ENCODE measurements at regions not wholly inside any gene's neighbourhood (a gene's known extent, or its start where the extent isn't known, plus 50 kb on each side); places are given as distances from the start of the nearest gene placed in this dataset.

DNA sequence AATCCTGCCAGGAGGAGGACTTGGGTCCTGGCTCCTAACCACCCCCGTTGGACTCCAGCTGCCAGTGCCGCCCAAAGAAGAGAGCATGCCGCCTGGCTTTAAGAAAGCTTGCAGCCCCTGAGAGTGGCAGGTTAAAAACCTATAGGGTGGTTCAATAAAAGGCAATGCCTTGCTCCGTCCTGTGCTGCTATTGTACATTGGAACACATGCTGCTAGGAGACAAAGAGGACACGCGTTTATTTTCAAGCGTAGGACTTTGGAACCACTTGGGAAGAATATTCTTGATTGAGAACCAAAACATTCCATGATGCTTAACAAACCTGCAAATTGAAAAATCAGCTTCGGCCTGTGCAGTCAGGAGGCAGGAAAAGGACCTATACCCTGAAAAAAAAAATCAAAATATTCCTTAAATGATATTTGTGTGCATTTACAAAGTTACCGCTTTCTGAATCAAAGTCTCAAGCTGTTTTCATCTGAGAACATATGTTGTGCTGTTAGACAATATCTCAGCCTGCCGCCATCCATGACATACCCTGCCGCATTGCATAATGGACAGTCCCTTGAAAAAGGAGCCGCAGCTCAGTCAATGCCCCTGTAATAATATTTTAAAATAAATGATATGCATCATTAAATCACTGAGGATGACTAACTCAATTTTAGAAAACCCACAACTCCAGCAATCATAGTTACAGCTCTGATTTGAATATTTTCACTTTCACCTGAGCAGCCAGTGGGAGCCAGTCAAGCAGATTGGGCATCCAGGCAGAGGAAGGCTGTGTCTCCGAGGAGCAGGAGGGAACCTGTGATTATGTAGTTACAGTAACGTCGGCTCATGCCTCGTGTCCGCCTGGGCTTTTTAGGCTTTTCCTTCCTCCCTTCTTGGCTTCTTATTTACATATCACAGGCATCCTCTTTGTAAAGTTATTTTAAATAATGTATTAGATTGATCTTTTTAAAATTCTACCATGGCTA lies 805.6 kb upstream of the FANCL start:
- no peak for DNase-seq (ENCODE audit: low read depth in 2 of 3, low spot score in 1 of 3)

DNA sequence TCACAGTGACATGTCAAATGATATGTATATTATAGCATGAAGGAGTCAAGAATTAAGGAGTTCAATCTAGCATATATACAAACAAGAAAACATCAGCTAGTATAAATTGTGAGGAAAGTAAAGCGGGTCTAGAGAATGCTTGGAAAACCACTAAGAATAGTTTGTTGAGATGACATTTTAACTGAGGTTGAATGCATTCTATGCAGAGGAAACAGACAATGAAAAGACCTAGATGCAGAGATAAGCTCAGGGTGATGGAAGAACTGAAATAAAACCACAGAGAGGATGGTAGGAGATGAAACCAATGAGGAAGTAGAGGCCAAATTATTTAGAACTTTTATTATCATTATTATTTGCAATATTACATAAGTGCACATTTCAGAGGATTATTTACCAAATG lies 803.6 kb upstream of the FANCL start:
- DNase-seq (ENCODE audit: low read depth in 2 of 3, low spot score in 1 of 3), result no peak

DNA sequence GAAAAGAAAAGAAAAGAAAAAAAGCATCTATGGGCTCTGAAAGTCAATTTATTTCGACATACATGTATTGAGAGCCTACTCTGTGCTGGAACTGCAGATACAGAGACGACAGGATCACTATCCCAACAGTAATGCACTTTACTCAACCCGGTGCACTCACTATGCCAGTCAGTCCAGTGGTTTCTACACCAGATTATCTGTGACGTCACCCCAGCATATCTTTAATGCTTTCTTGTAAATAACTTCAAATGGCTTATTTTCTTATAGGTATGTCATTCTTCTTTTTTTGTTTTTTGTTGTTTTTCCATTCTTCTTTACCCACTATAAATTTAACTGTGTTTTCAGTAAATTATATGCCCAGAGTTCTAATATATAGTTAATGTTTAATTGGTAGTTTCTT lies 800.0 kb upstream of the FANCL start:
- DNase-seq (ENCODE audit: low read depth in 2 of 3, low spot score in 1 of 3), result no peak

DNA sequence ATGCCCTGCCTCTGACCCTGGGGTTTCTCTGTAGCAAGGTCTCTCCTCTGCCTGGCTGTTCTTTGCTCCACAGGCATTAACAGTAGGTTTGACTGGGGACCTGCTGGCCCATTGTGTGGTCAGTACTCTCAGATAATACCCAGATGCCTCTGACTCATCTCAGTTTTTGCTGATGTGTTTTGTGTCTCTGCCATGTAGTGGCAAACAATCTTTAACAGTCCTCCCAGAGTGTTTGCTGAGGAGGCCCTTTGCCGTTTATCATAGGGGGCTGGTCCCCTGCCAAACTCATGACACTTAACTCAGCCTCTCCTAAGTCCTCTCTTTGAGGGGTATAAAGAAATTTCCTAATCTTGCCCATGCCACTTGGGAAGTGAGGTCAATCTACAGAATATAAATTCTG lies 793.7 kb upstream of the FANCL start:
- no peak for DNase-seq (ENCODE audit: low read depth in 2 of 3, low spot score in 1 of 3)

DNA sequence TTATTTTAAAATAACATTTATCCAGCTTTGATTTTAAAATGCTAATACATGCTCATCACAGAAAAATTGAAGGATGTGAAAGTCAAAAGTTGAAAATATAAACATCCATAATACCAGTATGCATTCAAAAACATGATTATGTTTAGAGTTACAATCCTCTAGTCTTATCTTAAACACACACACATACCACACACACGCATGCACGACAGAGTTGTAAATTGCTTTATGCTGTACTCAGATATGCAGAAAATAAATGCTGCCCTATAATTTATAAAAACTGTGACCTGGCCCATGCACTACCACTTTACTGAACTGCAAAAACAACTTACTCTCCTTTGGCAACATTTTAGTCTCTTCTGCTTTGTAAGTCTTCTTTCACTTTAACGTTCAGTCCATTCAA lies 793.0 kb upstream of the FANCL start:
- DNase-seq (ENCODE audit: low read depth in 2 of 3, low spot score in 1 of 3), result no peak

DNA sequence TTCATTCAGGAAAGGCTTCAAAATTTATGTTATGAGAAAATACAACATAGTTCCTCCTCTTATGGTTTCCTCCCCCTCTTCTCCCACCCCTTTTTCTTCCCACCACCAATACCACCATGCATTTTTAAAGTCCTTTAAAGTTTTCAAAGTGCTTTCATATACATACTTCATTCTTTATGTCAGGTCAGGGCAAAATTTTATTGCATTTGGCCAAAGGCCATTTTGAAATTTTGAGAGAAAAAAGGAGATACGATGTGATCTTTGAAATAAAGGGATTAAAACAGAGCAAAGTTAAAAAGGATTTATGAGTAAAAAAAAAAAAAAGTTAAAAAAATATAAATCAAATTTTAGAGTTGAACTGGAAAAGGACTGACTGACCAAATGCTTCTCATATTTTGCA lies 792.5 kb upstream of the FANCL start:
- DNase-seq (ENCODE audit: low read depth in 2 of 3, low spot score in 1 of 3), result no peak

DNA sequence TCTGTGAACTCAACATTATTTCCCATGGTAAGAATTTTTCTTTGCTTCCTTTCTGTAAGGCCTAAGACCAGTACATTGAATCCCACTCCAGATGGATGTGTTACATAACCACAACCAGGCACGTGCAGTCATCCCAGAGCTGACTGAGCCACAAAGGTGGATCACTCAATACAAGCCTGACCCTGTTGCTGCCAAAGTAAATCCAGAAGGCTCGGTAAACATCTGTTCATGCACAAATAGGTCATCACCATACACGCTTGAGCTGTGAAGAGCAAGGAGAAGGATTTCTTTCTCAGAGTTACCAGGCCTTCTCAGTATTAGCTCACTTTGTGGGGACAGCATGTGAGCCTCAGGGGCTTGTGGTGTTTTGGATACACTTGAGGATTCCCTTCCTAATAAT lies 791.4 kb upstream of the FANCL start:
- DNase-seq (ENCODE audit: low read depth in 2 of 3, low spot score in 1 of 3), result no peak

DNA sequence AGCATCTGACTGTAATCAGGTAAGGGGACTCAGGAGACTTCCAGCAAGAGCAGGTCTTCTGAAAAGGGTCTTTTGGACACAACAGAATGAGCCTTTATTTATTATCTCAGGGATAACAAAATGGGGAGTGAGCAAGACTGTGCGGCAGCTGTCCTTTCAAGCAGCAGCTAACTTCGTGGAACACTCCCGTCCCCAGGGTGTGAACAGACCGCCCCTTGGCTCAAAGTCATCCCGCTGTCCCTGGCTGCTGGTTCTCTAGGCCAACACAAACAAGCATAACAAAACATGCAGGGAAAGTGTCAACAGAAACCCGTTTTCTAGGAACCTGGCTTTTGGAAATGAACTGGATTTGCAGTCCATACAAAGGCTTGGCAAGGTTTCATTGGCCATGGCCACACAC lies 787.9 kb upstream of the FANCL start:
- no peak for DNase-seq (ENCODE audit: low read depth in 2 of 3, low spot score in 1 of 3)

DNA sequence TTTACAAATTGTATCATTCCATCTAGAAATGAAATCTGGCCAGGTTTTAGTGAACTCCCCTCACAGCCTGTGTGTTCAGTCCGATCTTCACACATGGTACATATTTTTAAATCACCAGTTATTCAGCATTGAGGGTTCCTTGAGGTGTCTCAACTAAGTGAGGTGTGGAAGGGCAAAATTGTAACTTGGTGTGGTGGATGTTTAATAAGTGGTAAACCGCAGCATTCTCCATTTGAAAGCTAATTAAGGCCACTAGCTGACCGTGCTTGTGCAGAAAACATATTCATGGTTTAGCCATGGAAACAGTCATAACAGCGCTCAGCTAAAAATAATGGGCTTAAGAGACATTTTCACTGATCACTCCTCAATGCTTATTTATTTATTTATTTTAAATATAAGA lies 786.2 kb upstream of the FANCL start:
- DNase-seq (ENCODE audit: low read depth in 2 of 3, low spot score in 1 of 3), result no peak

DNA sequence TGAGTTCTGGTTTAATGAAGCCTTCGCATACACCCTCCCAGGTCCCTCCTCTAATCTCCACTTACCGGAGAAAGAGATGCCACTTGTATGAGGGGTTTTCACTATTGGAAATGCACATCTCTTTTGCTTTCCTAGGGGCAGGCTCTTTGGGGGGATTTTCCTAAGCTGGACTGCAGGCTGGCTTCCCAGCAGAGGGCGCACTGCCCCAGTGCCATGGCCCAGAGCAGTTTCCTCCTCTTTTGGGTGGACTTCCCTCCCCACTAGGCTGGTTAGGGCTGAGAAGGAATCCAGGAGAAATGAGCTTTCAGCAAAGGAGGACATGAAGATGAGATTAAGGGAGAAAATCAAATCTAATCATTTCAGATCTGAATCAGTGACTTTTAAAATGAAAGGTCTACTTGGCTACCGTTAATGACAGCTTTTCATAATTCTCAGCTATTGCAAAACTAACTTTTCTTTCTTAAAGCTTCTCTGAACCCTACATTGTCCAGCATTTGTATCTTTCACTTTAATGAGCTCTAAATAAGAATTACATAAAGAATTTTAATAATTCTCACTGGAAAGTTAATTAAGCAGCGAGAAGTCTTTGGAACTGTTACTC lies 784.1 kb upstream of the FANCL start:
- peak in 1 of 3 donors; percentile 1 for DNase-seq (ENCODE audit: low read depth in 2 of 3, low spot score in 1 of 3)

DNA sequence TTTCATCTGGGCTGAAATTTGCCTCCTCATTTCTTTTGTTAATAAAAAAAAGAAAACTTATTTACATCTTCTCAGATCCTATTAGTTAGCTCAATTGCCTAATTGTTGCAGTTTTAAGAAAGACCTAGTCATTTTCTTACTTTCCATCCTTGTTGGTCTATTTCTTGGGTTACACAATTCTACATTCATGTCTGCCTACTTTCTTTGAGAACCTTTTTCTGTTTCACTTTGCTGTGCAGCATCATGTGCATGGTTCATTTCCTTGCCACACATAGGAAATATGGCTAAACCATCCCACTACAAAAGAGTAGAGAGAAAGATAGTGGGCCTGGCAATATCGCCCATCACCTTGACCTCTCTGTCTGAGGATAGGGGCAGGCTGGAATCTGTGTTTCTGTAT lies 780.7 kb upstream of the FANCL start:
- no peak for DNase-seq (ENCODE audit: low read depth in 2 of 3, low spot score in 1 of 3)

DNA sequence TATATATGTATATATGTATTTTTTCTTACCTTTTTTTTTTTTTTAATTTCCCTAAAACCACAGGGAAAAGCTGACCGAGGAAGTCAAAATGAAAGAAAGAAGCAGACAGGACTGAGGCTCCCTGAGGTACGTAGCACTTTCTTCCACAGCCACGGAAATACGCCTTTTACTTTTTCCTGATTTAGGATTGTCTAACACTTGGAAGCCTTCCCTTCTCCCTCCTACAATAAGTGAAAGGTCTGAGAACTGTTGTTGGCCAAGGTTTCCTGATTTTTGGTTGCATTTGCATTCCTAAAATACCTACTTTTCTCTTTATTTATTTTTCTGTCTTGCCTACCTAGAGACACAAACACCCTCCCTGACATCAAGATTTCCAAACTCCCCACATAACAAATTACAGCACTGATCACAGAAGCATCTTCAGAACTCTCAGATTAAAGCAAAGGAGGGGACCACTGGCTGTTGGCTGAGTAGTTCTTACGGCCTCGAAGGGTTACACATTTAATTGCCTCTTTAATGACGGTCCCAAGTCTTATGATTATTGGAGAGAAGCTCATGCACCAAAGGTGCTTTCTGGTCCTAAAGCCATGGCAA lies 778.5 kb upstream of the FANCL start:
- no peak for DNase-seq (ENCODE audit: low read depth in 2 of 3, low spot score in 1 of 3)

DNA sequence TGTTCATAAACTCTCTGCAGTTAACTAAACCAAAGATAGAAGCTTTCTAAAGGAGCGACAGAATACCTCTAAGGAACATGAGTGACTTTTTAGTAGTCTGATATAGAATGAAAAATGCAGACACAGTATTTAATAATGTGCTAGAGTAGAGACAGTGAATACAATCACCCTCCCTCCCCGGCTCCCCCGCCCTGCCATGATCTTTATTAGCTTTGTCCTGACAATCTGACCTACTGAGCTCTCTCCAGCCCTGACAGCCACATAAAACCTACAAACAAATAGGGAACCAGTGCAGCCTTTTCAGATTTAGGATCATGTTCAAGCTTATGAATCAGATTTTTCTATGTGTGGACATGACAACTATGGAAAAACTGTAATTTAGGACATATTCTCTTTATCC lies 777.6 kb upstream of the FANCL start:
- no peak for DNase-seq (ENCODE audit: low read depth in 2 of 3, low spot score in 1 of 3)

DNA sequence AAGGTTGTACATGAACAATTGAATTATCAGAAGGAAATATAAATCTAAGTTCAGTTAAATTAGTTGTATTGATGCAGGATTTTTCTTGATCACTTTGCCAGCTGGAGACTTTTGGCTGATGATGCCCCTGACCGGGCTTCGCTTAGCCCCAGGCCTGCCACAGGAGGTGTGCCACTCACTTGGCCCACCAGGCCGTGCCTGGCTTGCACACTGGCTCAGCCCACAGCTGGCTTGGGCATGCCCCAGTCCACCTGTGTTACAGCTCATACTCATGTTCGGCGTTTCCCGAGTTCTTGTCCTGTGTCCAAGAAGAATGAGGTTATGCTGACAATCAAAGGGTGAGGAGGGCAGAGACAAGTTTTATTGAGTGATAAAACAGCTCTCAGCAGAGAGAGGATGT lies 773.9 kb upstream of the FANCL start:
- no peak for DNase-seq (ENCODE audit: low read depth in 2 of 3, low spot score in 1 of 3)

DNA sequence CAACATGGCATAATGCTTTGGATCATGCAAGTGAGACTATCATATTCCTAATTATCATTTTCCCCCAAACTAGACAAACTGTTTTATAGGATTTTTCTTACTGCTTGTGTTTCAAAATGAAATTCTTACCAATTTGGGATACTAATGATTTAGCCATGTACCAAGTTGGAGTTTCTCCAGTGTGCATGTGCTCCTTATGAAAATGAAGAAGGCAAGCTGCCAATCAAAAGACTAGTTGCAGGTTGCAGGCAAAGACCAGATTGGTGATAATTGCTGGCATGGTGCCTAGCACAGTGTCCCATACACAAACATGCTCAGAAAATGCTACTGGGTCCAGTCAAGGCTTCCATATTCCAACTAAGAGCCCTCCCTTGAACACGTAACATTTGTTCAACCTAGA lies 771.8 kb upstream of the FANCL start:
- no peak for DNase-seq (ENCODE audit: low read depth in 2 of 3, low spot score in 1 of 3)

DNA sequence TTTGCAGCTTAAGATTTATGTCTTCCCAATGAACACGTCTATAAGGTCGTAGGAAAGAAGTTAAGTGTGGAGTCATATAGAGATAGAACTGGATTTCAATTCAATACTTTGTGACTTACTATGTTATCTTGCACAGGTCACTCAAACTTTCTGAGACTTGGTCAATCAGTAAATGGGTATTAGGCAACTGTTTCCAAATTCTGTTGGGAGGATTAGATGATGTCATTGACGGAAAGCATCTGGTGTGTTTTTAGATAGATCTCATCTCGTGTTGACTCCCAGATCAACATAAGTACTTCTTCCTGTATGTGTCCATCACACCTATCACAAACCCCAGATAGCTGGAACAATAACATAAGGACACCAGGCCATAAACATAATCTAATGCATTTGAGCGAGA lies 771.1 kb upstream of the FANCL start:
- DNase-seq (ENCODE audit: low read depth in 2 of 3, low spot score in 1 of 3), result no peak

DNA sequence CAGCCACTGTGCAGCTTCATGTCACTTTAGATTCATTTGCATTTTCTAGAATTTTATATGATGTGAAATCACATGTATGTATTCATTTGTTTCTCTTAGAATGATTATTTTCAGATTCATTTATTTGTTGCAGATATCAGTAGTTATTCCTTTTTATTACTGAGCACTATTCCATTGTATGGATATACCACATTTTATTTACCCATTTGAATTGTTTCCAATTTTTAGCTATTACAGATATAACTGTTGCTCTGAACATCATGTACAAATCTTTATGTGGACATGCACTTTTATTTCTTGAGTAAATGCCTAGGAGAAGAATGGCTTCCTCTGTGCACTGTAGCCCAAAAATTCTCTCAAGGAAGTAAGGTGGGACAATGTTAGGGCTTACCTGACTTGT lies 767.8 kb upstream of the FANCL start:
- no peak for DNase-seq (ENCODE audit: low read depth in 2 of 3, low spot score in 1 of 3)

DNA sequence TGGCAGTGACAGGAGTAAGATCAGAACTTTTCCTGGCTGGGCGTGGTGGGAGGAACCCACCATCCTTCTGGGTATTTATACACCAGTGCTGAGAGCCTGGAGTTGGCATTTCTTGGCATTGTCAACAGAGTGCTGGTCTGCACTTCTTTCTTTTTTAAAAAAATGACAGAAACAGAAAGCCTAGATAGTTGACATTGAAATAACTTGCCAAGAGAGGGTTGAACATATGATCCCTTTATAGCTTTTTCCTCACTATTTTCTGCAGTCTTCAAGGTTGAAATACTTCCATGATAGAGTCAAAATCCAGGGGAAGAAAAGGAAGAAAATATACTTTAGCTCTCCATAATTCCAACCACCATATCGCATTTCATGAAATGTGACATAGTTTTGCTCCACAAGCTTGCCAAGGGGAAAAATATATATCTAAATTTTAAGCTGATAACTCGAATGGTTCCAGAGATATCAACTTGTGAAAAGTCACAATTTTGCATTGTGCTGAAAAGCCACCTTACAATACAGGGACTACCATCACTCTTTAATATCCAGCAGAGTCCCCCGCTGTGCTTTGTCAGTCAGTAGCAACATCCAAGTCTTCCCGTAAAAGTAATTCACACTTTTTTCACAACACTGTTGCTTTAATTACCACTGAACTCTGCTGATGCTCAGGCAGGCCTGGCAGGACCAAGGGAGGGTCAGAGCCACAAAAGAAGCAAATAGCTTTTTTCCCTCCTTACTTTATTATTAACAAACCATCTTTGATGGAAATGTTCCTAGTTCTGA lies 764.9 kb upstream of the FANCL start:
- no peak for DNase-seq (ENCODE audit: low read depth in 2 of 3, low spot score in 1 of 3)

DNA sequence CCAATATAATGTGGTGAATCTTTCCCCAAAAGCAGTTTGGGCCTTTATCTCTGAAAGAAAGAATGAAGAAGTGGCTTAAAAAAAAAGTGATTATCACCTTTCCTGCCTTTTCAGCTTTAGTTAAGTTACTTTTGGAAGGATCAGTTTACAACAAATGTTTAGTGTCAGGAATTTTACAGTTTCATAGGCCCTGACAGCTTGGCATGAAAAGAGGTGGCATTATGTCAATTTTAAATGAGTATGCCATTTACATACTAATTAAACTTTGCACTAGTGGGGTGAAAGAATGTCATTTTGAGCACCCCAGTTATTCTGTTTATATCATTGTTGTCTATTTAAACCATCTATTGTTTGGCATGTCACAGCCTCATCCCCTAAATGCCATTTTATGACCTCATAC lies 763.5 kb upstream of the FANCL start:
- no peak for DNase-seq (ENCODE audit: low read depth in 2 of 3, low spot score in 1 of 3)

DNA sequence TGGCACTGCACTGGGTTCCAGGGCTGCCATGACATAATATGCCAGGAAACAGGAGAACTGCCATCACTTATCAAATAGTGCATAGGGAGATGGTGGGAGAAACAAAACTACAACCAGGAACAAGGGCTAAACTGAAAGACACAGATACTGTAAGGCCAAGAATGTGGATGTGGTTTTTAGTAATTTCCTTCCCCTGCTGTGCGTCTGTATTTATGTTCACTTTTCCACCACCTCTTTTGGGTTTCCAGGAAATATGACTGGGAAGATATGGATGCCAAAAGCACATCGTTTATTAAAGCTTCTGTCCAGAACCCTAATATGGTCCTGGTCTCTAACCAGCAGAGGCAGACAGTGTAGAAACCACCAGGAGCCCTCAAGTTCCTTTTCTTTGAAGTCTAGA lies 759.7 kb upstream of the FANCL start:
- DNase-seq (ENCODE audit: low read depth in 2 of 3, low spot score in 1 of 3), result no peak

DNA sequence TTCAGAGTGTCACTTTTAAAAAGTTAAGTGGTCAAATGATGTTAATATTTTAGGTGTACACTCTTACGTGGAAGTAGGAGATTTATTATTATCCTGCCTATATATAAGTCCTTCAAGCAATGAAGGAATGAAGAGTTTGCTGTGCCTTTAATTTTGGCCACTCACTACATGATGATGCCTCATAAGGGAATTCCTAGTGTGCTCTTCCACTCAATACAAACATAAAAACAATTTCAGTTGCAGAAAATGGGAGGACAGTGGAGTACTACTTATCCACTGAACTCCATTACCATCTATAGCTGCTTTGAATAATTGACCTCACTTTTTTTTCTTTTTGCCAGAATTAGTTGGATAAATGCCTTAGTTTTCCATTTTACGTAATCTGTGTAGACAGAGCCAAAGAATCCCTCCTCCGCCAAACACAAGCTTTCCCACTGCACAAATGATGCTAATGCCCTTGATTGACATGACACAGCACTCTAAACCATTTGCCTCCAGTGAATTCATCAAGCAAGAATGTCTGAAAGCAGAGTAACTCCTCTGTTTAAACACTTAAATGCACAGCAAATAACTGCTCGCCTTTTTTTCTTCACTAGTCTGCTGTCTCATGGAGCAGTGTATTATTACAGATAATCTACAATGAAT lies 751.1 kb upstream of the FANCL start:
- DNase-seq (ENCODE audit: low read depth in 2 of 3, low spot score in 1 of 3), result no peak
